ENCODE measurements at regions not wholly inside any gene's neighbourhood (a gene's known extent, or its start where the extent isn't known, plus 50 kb on each side); places are given as distances from the start of the nearest gene placed in this dataset.

GRCh38 chr10:93206652-93207051, 133.0 kb downstream of the CYP26A1 start:
- no peaks in the 10 kb centered on the region for H3K27me3 ChIP-seq (ENCODE audit: insufficient read depth, low read length)
- H3K9ac ChIP-seq (ENCODE audit: low read depth, low read length), result no peak overlapping the region
- no peaks in the 10 kb centered on the region for H3K4me1 ChIP-seq (ENCODE audit: insufficient read depth, low read length)
- H3K4me3 ChIP-seq (ENCODE audit: low read length), result no peak overlapping the region
- H3K27ac ChIP-seq (ENCODE audit: low read length), result no peak overlapping the region
- H3K9me3 ChIP-seq (ENCODE audit: insufficient read depth, low read depth, low read length), result no peaks in the 10 kb centered on the region
- no peaks in the 10 kb centered on the region for H3K36me3 ChIP-seq (ENCODE audit: insufficient read depth, low read depth, low read length)

- H3K27ac ChIP-seq (ENCODE audit: low read length), result no peak overlapping the region
Measured at GRCh38 chr10:93208717-93209464, 135.2 kb downstream of the CYP26A1 start.

GRCh38 chr10:93211991-93212390, 138.3 kb downstream of the CYP26A1 start:
- Histone ChIP-seq H3K9ac (ENCODE audit: low read depth, low read length) (no peak overlapping the region), H3K9me3 (ENCODE audit: insufficient read depth, low read depth, low read length) (no peaks in the 10 kb centered on the region), H3K36me3 (ENCODE audit: insufficient read depth, low read depth, low read length) (no peaks in the 10 kb centered on the region), H3K4me1 (ENCODE audit: insufficient read depth, low read length) (no peaks in the 10 kb centered on the region), H3K27me3 (ENCODE audit: insufficient read depth, low read length) (no peaks in the 10 kb centered on the region), H3K4me3 (ENCODE audit: low read length) (no peak overlapping the region), H3K27ac (ENCODE audit: low read length) (no peak overlapping the region)

More at GRCh38 chr10:93208717-93209464, 135.2 kb downstream of the CYP26A1 start:
- Histone ChIP-seq H3K27me3 (ENCODE audit: insufficient read depth, low read length) (no peaks in the 10 kb centered on the region), H3K4me1 (ENCODE audit: insufficient read depth, low read length) (no peaks in the 10 kb centered on the region), H3K9ac (ENCODE audit: low read depth, low read length) (no peak overlapping the region), H3K9me3 (ENCODE audit: insufficient read depth, low read depth, low read length) (no peaks in the 10 kb centered on the region), H3K4me3 (ENCODE audit: low read length) (no peak overlapping the region), H3K36me3 (ENCODE audit: insufficient read depth, low read depth, low read length) (no peaks in the 10 kb centered on the region)

- H3K36me3 ChIP-seq (ENCODE audit: insufficient read depth, low read depth, low read length), result no peaks in the 10 kb centered on the region
- H3K27ac ChIP-seq (ENCODE audit: low read length), result no peak overlapping the region
- H3K9me3 ChIP-seq (ENCODE audit: insufficient read depth, low read depth, low read length), result no peaks in the 10 kb centered on the region
- H3K27me3 ChIP-seq (ENCODE audit: insufficient read depth, low read length), result no peaks in the 10 kb centered on the region
- H3K9ac ChIP-seq (ENCODE audit: low read depth, low read length), result no peak overlapping the region
- H3K4me3 ChIP-seq (ENCODE audit: low read length), result no peak overlapping the region
- H3K4me1 ChIP-seq (ENCODE audit: insufficient read depth, low read length), result no peaks in the 10 kb centered on the region
Measured at GRCh38 chr10:93215312-93215711, 141.6 kb downstream of the CYP26A1 start.

GRCh38 chr10:93216341-93216985, 142.8 kb downstream of the CYP26A1 start:
- no peaks in the 10 kb centered on the region for H3K36me3 ChIP-seq (ENCODE audit: insufficient read depth, low read depth, low read length)
- no peaks in the 10 kb centered on the region for H3K27me3 ChIP-seq (ENCODE audit: insufficient read depth, low read length)
- no peaks in the 10 kb centered on the region for H3K9me3 ChIP-seq (ENCODE audit: insufficient read depth, low read depth, low read length)
- no peaks in the 10 kb centered on the region for H3K4me1 ChIP-seq (ENCODE audit: insufficient read depth, low read length)
- no peak overlapping the region for H3K27ac ChIP-seq (ENCODE audit: low read length)
- H3K4me3 ChIP-seq (ENCODE audit: low read length), result no peak overlapping the region
- H3K9ac ChIP-seq (ENCODE audit: low read depth, low read length), result no peak overlapping the region

- no peak overlapping the region for H3K27ac ChIP-seq (ENCODE audit: low read length)
- no peak overlapping the region for H3K9ac ChIP-seq (ENCODE audit: low read depth, low read length)
- H3K4me1 ChIP-seq (ENCODE audit: insufficient read depth, low read length), result no peaks in the 10 kb centered on the region
- no peaks in the 10 kb centered on the region for H3K36me3 ChIP-seq (ENCODE audit: insufficient read depth, low read depth, low read length)
- H3K9me3 ChIP-seq (ENCODE audit: insufficient read depth, low read depth, low read length), result no peaks in the 10 kb centered on the region
- H3K4me3 ChIP-seq (ENCODE audit: low read length), result no peak overlapping the region
- H3K27me3 ChIP-seq (ENCODE audit: insufficient read depth, low read length), result no peaks in the 10 kb centered on the region
Measured at GRCh38 chr10:93218386-93218785, 144.7 kb downstream of the CYP26A1 start.

GRCh38 chr10:93219347-93219746, 145.7 kb downstream of the CYP26A1 start:
- Histone ChIP-seq H3K9me3 (ENCODE audit: insufficient read depth, low read depth, low read length) (no peaks in the 10 kb centered on the region), H3K4me1 (ENCODE audit: insufficient read depth, low read length) (no peaks in the 10 kb centered on the region)

GRCh38 chr10:93220296-93221170, 146.8 kb downstream of the CYP26A1 start:
- Histone ChIP-seq H3K27ac (ENCODE audit: low read length) (no peak overlapping the region), H3K9ac (ENCODE audit: low read depth, low read length) (no peak overlapping the region), H3K4me3 (ENCODE audit: low read length) (no peak overlapping the region), H3K36me3 (ENCODE audit: insufficient read depth, low read depth, low read length) (no peaks in the 10 kb centered on the region), H3K27me3 (ENCODE audit: insufficient read depth, low read length) (no peaks in the 10 kb centered on the region), H3K9me3 (ENCODE audit: insufficient read depth, low read depth, low read length) (no peaks in the 10 kb centered on the region), H3K4me1 (ENCODE audit: insufficient read depth, low read length) (no peaks in the 10 kb centered on the region)

More at GRCh38 chr10:93219347-93219746, 145.7 kb downstream of the CYP26A1 start:
- H3K9ac ChIP-seq (ENCODE audit: low read depth, low read length), result no peak overlapping the region
- no peak overlapping the region for H3K27ac ChIP-seq (ENCODE audit: low read length)
- H3K27me3 ChIP-seq (ENCODE audit: insufficient read depth, low read length), result no peaks in the 10 kb centered on the region
- H3K4me3 ChIP-seq (ENCODE audit: low read length), result no peak overlapping the region
- H3K36me3 ChIP-seq (ENCODE audit: insufficient read depth, low read depth, low read length), result no peaks in the 10 kb centered on the region

- Histone ChIP-seq H3K27ac (ENCODE audit: low read length) (no peak overlapping the region), H3K9ac (ENCODE audit: low read depth, low read length) (no peak overlapping the region), H3K4me1 (ENCODE audit: insufficient read depth, low read length) (no peaks in the 10 kb centered on the region), H3K36me3 (ENCODE audit: insufficient read depth, low read depth, low read length) (no peaks in the 10 kb centered on the region), H3K9me3 (ENCODE audit: insufficient read depth, low read depth, low read length) (no peaks in the 10 kb centered on the region), H3K4me3 (ENCODE audit: low read length) (no peak overlapping the region), H3K27me3 (ENCODE audit: insufficient read depth, low read length) (no peaks in the 10 kb centered on the region)
Measured at GRCh38 chr10:93221171-93221496, 147.4 kb downstream of the CYP26A1 start.

GRCh38 chr10:93221521-93221920, 147.8 kb downstream of the CYP26A1 start:
- Histone ChIP-seq H3K27me3 (ENCODE audit: insufficient read depth, low read length) (no peaks in the 10 kb centered on the region), H3K4me1 (ENCODE audit: insufficient read depth, low read length) (no peaks in the 10 kb centered on the region), H3K9ac (ENCODE audit: low read depth, low read length) (no peak overlapping the region), H3K4me3 (ENCODE audit: low read length) (no peak overlapping the region), H3K9me3 (ENCODE audit: insufficient read depth, low read depth, low read length) (no peaks in the 10 kb centered on the region), H3K27ac (ENCODE audit: low read length) (no peak overlapping the region), H3K36me3 (ENCODE audit: insufficient read depth, low read depth, low read length) (no peaks in the 10 kb centered on the region)

- no peaks in the 10 kb centered on the region for H3K4me1 ChIP-seq (ENCODE audit: insufficient read depth, low read length)
- H3K9me3 ChIP-seq (ENCODE audit: insufficient read depth, low read depth, low read length), result no peaks in the 10 kb centered on the region
- no peak overlapping the region for H3K9ac ChIP-seq (ENCODE audit: low read depth, low read length)
- no peaks in the 10 kb centered on the region for H3K27me3 ChIP-seq (ENCODE audit: insufficient read depth, low read length)
- H3K36me3 ChIP-seq (ENCODE audit: insufficient read depth, low read depth, low read length), result no peaks in the 10 kb centered on the region
- H3K4me3 ChIP-seq (ENCODE audit: low read length), result no peak overlapping the region
- no peak overlapping the region for H3K27ac ChIP-seq (ENCODE audit: low read length)
Measured at GRCh38 chr10:93222211-93222754, 148.6 kb downstream of the CYP26A1 start.

Measured in iPS-20b (cell line).